Aorta (tissue), 5 donors: ENCODE measurements at regions not wholly inside any gene's neighbourhood (a gene's known extent, or its start where the extent isn't known, plus 50 kb on each side); places are given as distances from the start of the nearest gene placed in this dataset.
A peak's percentile ranks its signal among the peaks of the same experiment; 100 is the strongest.

Source experiments
- ATAC-seq: fragments of 200-7000 bp; cut with Tn5 transposase; one replicate; pipeline ENCODE4 v1.9.1; 2022; ENCODE audit warnings: moderate library complexity; ENCODE audit not compliant: low FRiP score
- DNase-seq, 2 donors: peaks; one replicate each; pipeline ENCODE4 v3.0.0-alpha.2; 2020
- H3K27ac ChIP-seq, 2 donors: one replicate each; pipeline ENCODE4 v1.5.1; 2013; ENCODE audit warnings: low read length in 2 of 2, mild to moderate bottlenecking in 2 of 2, moderate library complexity in 2 of 2, control low read depth in 1 of 2, inconsistent platforms in 1 of 2, low read depth in 1 of 2
- H3K27me3 ChIP-seq, 2 donors: one replicate each; pipeline ENCODE4 v1.6.1; 2013; ENCODE audit warnings: control low read depth in 1 of 2, low read length in 1 of 2, mild to moderate bottlenecking in 1 of 2, moderate library complexity in 1 of 2; ENCODE audit not compliant: insufficient read depth in 2 of 2, control insufficient read depth in 1 of 2
- H3K36me3 ChIP-seq, 2 donors: one replicate each; pipeline ENCODE4 v1.6.1; 2013; ENCODE audit warnings: control low read depth in 1 of 2, low read length in 1 of 2, mild to moderate bottlenecking in 1 of 2; ENCODE audit not compliant: insufficient read depth in 2 of 2, control insufficient read depth in 1 of 2
- H3K4me1 ChIP-seq, 2 donors: one replicate each; pipeline ENCODE4 v1.6.1; 2013; ENCODE audit warnings: low read length in 2 of 2, control low read depth in 1 of 2, mild to moderate bottlenecking in 1 of 2, moderate library complexity in 1 of 2; ENCODE audit not compliant: insufficient read depth in 2 of 2, control insufficient read depth in 1 of 2
- H3K4me3 ChIP-seq, 2 donors: one replicate each; pipeline ENCODE4 v1.5.1; 2013; ENCODE audit warnings: low read length in 2 of 2, control low read depth in 1 of 2, mild to moderate bottlenecking in 1 of 2
- H3K9me3 ChIP-seq: one replicate; pipeline ENCODE4 v1.6.1; 2013; ENCODE audit warnings: mild to moderate bottlenecking, low read length; ENCODE audit not compliant: control insufficient read depth
- WGBS, 2 donors: extraction: QIAGEN DNeasy Blood & Tissue Kit; methylation state at CpG; one replicate each; pipeline ENCODE4 v1.1.7; 2013; 5-methylcytosine and 5-hydroxymethylcytosine counted together
- intact Hi-C, 2 donors: fragments of 100-400 bp; cut with DNase I; formaldehyde crosslinking; loops; one replicate each; pipeline versions ENCODE4 v1.14.2 to v1.15.0; 2022
- donor health status: healthy with polysubstance abuse.
- donor health status: Bipolar disorder and iron deficiency.
- donor health status: DM: no; HTN: no; CAD: no.
- donor health status: DM: no; HTN: no; CAD: no.
- donor health status: DM: yes; HTN: yes; CAD: no.

GRCh38 chr9:82449986-82450385 lies 461.4 kb downstream of the SPATA31D1 start:
- intact Hi-C loops: no loop called here
- Histone ChIP-seq H3K36me3 (no peaks in the 10 kb centered on the region), H3K4me1 (no peaks in the 10 kb centered on the region), H3K9me3 (peaks cover 3% of the 10 kb centered on the region), H3K4me3 (no peak overlapping the region), H3K27me3 (peaks cover 0 to 2% of the 10 kb centered on the region in 2 donors), H3K27ac (no peak overlapping the region)
- ATAC-seq (no peak), DNase-seq (no peak)

- ATAC-seq: no peak
- no peaks in the 10 kb centered on the region for H3K4me1 ChIP-seq
- no peak overlapping the region for H3K27ac ChIP-seq
- H3K9me3 ChIP-seq: no peaks in the 10 kb centered on the region
- WGBS, 2 donors: 80% methylated on average over 3 of the region's 3 CpGs
- no peaks in the 10 kb centered on the region for H3K36me3 ChIP-seq
- intact Hi-C loops: no loop called here
- DNase-seq: no peak
- no peaks in the 10 kb centered on the region for H3K27me3 ChIP-seq
- H3K4me3 ChIP-seq: no peak overlapping the region
Observed at GRCh38 chr9:82454509-82455190, 466.1 kb downstream of the SPATA31D1 start.

GRCh38 chr9:82456642-82457041 lies 468.1 kb downstream of the SPATA31D1 start:
- Histone ChIP-seq H3K4me3 (no peak overlapping the region), H3K36me3 (no peaks in the 10 kb centered on the region), H3K4me1 (no peaks in the 10 kb centered on the region), H3K9me3 (no peaks in the 10 kb centered on the region), H3K27ac (no peak overlapping the region), H3K27me3 (no peaks in the 10 kb centered on the region)
- ATAC-seq (no peak), DNase-seq (no peak)
- intact Hi-C loops: no loop called here
- 94% methylated on average over 1 of the region's 1 CpG for WGBS, 2 donors

- 69 to 94% methylated on average over 2 of the region's 2 CpGs for WGBS, 2 donors
- ATAC-seq (peak; percentile 33), DNase-seq (no peak)
- H3K27me3 ChIP-seq: no peaks in the 10 kb centered on the region
- no peaks in the 10 kb centered on the region for H3K9me3 ChIP-seq
- H3K4me3 ChIP-seq: no peak overlapping the region
- H3K27ac ChIP-seq: no peak overlapping the region
- intact Hi-C loops: no loop called here
- no peaks in the 10 kb centered on the region for H3K4me1 ChIP-seq
- H3K36me3 ChIP-seq: no peaks in the 10 kb centered on the region
Observed at GRCh38 chr9:82457298-82457697, 468.7 kb downstream of the SPATA31D1 start.

GRCh38 chr9:82457891-82458290 lies 469.3 kb downstream of the SPATA31D1 start:
- 81 to 84% methylated on average over 5 of the region's 5 CpGs for WGBS, 2 donors
- H3K4me3 ChIP-seq: no peak overlapping the region
- H3K9me3 ChIP-seq: no peaks in the 10 kb centered on the region
- H3K27ac ChIP-seq: no peak overlapping the region
- no peak for DNase-seq
- no peak for ATAC-seq
- H3K27me3 ChIP-seq: no peaks in the 10 kb centered on the region
- intact Hi-C loops: loop anchor here in 1 of 2 donors (1.0 kb wide), 1 partner anchor 34 kb away; no protein-coding TSS in a partner anchor
- H3K36me3 ChIP-seq: no peaks in the 10 kb centered on the region
- no peaks in the 10 kb centered on the region for H3K4me1 ChIP-seq

GRCh38 chr9:82458296-82458695 lies 469.7 kb downstream of the SPATA31D1 start:
- Histone ChIP-seq H3K4me3 (no peak overlapping the region), H3K9me3 (no peaks in the 10 kb centered on the region), H3K27me3 (no peaks in the 10 kb centered on the region), H3K4me1 (no peaks in the 10 kb centered on the region), H3K36me3 (no peaks in the 10 kb centered on the region), H3K27ac (no peak overlapping the region)
- no peak for ATAC-seq
- intact Hi-C loops: loop anchor here in 1 of 2 donors (1.0 kb wide), 1 partner anchor 34 kb away; no protein-coding TSS in a partner anchor
- no peak for DNase-seq
- 68% methylated on average over 2 of the region's 2 CpGs for WGBS, 2 donors

GRCh38 chr9:82466616-82467260 lies 478.2 kb downstream of the SPATA31D1 start:
- Histone ChIP-seq H3K4me1 (no peaks in the 10 kb centered on the region), H3K4me3 (no peak overlapping the region), H3K27ac (no peak overlapping the region), H3K9me3 (no peaks in the 10 kb centered on the region), H3K36me3 (no peaks in the 10 kb centered on the region), H3K27me3 (no peaks in the 10 kb centered on the region)
- intact Hi-C loops: no loop called here
- peak; percentile 81 for ATAC-seq
- peak in 1 of 2 donors; percentile 73 for DNase-seq
- 52 to 56% methylated on average over 11 of the region's 11 CpGs for WGBS, 2 donors

GRCh38 chr9:82467436-82467835 lies 478.9 kb downstream of the SPATA31D1 start:
- H3K27ac ChIP-seq: no peak overlapping the region
- DNase-seq: no peak
- H3K9me3 ChIP-seq: no peaks in the 10 kb centered on the region
- ATAC-seq: no peak
- no peaks in the 10 kb centered on the region for H3K36me3 ChIP-seq
- no peak overlapping the region for H3K4me3 ChIP-seq
- no peaks in the 10 kb centered on the region for H3K27me3 ChIP-seq
- intact Hi-C loops: no loop called here
- H3K4me1 ChIP-seq: no peaks in the 10 kb centered on the region
- WGBS, 2 donors: 37 to 63% methylated on average over 2 of the region's 2 CpGs

GRCh38 chr9:82474235-82474634 lies 485.7 kb downstream of the SPATA31D1 start:
- H3K4me1 ChIP-seq: no peaks in the 10 kb centered on the region
- no peaks in the 10 kb centered on the region for H3K36me3 ChIP-seq
- H3K27me3 ChIP-seq: no peaks in the 10 kb centered on the region
- H3K4me3 ChIP-seq: no peak overlapping the region
- no peak overlapping the region for H3K27ac ChIP-seq
- no peak for DNase-seq
- no peak for ATAC-seq
- H3K9me3 ChIP-seq: no peaks in the 10 kb centered on the region
- intact Hi-C loops: no loop called here
